Suprapubic skin (tissue), 3 donors: ENCODE measurements at regions not wholly inside any gene's neighbourhood (a gene's known extent, or its start where the extent isn't known, plus 50 kb on each side); places are given as distances from the start of the nearest gene placed in this dataset.

Experiments
- CTCF ChIP-seq, 2 donors: fragments of 200-600 bp in 1 of 2; fragments of 450-650 bp in 1 of 2; sonication (generic) in 1 of 2; IDR thresholded peaks; one replicate each; pipeline ENCODE4 v1.5.1; 2016 to 2019; ENCODE audit warnings: antibody characterized with exemption in 2 of 2, mild to moderate bottlenecking in 1 of 2, moderate library complexity in 1 of 2
- POLR2A ChIP-seq, 2 donors: fragments of 450-650 bp; IDR thresholded peaks; one replicate each; pipeline ENCODE4 v1.6.1; 2017; ENCODE audit warnings: antibody characterized with exemption in 2 of 2, mild to moderate bottlenecking in 2 of 2, moderate library complexity in 2 of 2

- TF ChIP-seq CTCF (IDR thresholded peaks at IDR 0.05): no peak
- no peak for TF ChIP-seq POLR2A (IDR thresholded peaks at IDR 0.05)
Observed at GRCh38 chr20:22716821-22717351, 132.5 kb upstream of the FOXA2 start.
